Peyer's patch (tissue), 4 donors: ENCODE measurements at regions not wholly inside any gene's neighbourhood (a gene's known extent, or its start where the extent isn't known, plus 50 kb on each side); places are given as distances from the start of the nearest gene placed in this dataset.

ENCODE experiments used
- DNase-seq, 3 donors: peaks; one replicate each; pipeline ENCODE4 v3.0.0-alpha.2; 2017 to 2019
- H3K27ac ChIP-seq, 4 donors: fragments of 200-600 bp; sonication (generic); one replicate each; pipeline ENCODE4 v1.5.1; 2016 to 2019
- H3K27me3 ChIP-seq, 2 donors: fragments of 200-600 bp; sonication (generic); one replicate each; pipeline ENCODE4 v1.5.1; 2019
- H3K36me3 ChIP-seq, 3 donors: fragments of 200-600 bp; sonication (generic); one replicate each; pipeline ENCODE4 v1.5.1; 2016 to 2019
- H3K4me1 ChIP-seq, 4 donors: fragments of 200-600 bp; sonication (generic); one replicate each; pipeline ENCODE4 v1.5.1; 2016 to 2019
- H3K4me3 ChIP-seq, 4 donors: fragments of 200-600 bp; sonication (generic); 1 replicate in 3 of 4; 2 replicates in 1 of 4; pipeline ENCODE4 v1.5.1; 2016 to 2019; ENCODE audit warnings: mild to moderate bottlenecking in 1 of 4
- H3K9me3 ChIP-seq, 4 donors: fragments of 200-600 bp; sonication (generic); one replicate each; pipeline ENCODE4 v1.5.1; 2016 to 2019; ENCODE audit warnings: mild to moderate bottlenecking in 1 of 4
- POLR2A ChIP-seq, 2 donors: fragments of 450-650 bp; IDR thresholded peaks; one replicate each; pipeline ENCODE4 v1.5.1; 2017; ENCODE audit warnings: antibody characterized with exemption in 2 of 2, mild to moderate bottlenecking in 2 of 2, moderate library complexity in 2 of 2
- TF ChIP-seq, protein P1 (sequence below), 6 experiments: fragments of 450-650 bp in 4 of 6; fragments of 200-600 bp in 2 of 6; sonication (generic) in 1 of 6; IDR thresholded peaks; one replicate each; pipeline ENCODE4 v1.5.1; 2017 to 2019; ENCODE audit warnings: antibody characterized with exemption in 6 of 6, mild to moderate bottlenecking in 3 of 6, moderate library complexity in 1 of 6

DNA sequence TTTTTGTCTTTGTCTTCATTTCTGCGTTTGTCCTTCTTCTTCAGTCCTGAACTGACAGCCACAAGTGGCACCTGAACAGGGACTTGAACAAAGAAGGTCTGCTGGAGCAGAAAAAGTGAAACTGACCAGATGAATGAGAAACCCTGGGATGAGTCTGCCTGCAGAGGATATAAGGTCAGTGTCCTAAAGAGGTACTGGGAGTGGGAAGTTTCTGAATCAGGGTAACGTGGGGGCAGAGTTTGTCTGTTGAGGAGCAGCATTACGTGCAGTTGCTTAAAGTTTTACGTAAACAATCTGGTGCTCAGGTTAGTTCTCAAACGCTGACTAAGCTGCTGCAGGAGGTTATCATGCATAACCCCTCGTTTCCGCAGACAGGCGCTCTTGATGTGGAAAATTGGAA lies 2057.6 kb downstream of the TP53TG3F start:
- Histone ChIP-seq H3K9me3 (peaks cover 0 to 5% (median 0%) of the 10 kb centered on the region in 4 donors), H3K4me1 (no peaks in the 10 kb centered on the region), H3K36me3 (no peaks in the 10 kb centered on the region), H3K27ac (no peak overlapping the region), H3K4me3 (no peak overlapping the region), H3K27me3 (no peaks in the 10 kb centered on the region)
- DNase-seq = no peak
- TF ChIP-seq, protein P1, sequence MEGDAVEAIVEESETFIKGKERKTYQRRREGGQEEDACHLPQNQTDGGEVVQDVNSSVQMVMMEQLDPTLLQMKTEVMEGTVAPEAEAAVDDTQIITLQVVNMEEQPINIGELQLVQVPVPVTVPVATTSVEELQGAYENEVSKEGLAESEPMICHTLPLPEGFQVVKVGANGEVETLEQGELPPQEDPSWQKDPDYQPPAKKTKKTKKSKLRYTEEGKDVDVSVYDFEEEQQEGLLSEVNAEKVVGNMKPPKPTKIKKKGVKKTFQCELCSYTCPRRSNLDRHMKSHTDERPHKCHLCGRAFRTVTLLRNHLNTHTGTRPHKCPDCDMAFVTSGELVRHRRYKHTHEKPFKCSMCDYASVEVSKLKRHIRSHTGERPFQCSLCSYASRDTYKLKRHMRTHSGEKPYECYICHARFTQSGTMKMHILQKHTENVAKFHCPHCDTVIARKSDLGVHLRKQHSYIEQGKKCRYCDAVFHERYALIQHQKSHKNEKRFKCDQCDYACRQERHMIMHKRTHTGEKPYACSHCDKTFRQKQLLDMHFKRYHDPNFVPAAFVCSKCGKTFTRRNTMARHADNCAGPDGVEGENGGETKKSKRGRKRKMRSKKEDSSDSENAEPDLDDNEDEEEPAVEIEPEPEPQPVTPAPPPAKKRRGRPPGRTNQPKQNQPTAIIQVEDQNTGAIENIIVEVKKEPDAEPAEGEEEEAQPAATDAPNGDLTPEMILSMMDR (IDR thresholded peaks at IDR 0.05) = no peak
- no peak for TF ChIP-seq POLR2A (IDR thresholded peaks at IDR 0.05)

DNA sequence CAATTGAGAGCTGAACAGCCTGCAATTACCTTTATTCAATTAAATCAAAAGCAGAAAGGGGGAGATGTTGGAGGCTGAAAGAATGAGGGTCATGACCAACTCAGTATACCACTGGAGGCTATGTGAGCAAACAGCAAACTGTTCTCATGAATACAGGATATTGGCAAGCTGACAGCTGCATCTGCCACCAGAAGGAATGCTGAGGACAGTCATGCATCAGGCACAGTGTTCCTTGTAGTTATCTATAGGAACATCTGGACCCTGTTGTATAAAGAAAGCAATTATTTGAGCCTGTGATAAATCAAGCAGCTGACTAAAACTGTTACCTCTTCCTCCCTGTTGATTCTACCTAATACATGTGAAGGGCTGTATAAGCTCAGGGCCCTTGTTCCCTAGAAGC lies 2064.6 kb downstream of the TP53TG3F start:
- H3K27ac ChIP-seq = no peak overlapping the region
- no peaks in the 10 kb centered on the region for H3K27me3 ChIP-seq
- H3K36me3 ChIP-seq = no peaks in the 10 kb centered on the region
- H3K9me3 ChIP-seq = no peaks in the 10 kb centered on the region
- no peak overlapping the region for H3K4me3 ChIP-seq
- no peak for TF ChIP-seq POLR2A (IDR thresholded peaks at IDR 0.05)
- TF ChIP-seq, protein P1 (IDR thresholded peaks at IDR 0.05) = no peak
- no peak for DNase-seq
- H3K4me1 ChIP-seq = no peaks in the 10 kb centered on the region

DNA sequence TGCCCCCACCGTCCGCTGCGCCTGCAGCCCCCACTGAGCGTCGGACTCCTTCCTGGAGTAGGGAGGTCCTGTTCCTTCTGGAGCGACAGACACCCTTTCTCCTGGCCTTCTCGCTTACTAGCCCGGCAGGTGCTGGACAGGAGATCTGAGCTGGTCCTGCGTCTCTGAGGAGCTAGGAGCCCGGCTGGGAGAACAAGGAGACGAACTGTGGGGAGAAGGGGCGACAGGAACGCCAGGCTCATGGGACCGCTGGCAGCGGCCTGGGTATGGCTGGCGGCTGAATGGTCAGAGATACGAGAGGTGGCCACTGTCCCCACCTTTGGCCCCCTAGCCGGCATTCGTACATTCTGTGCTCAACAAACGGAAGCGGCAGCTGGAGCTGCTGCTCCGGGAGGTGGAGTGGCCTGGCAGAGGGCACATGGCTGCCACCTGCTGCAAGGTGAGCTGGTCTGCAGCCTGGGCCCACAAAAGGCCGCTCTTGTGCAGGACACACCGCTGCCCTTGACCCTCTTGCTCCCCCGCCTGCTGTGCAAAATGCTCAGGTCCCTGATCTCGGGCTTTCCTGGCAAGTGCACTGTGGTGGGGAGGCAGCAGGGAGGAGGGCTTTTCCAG lies 2066.7 kb downstream of the TP53TG3F start:
- Histone ChIP-seq H3K36me3 (no peaks in the 10 kb centered on the region), H3K27ac (no peak overlapping the region), H3K4me1 (no peaks in the 10 kb centered on the region), H3K4me3 (no peak overlapping the region), H3K9me3 (no peaks in the 10 kb centered on the region), H3K27me3 (no peaks in the 10 kb centered on the region)
- TF ChIP-seq, protein P1 (IDR thresholded peaks at IDR 0.05) = no peak
- TF ChIP-seq POLR2A (IDR thresholded peaks at IDR 0.05) = no peak
- no peak for DNase-seq

DNA sequence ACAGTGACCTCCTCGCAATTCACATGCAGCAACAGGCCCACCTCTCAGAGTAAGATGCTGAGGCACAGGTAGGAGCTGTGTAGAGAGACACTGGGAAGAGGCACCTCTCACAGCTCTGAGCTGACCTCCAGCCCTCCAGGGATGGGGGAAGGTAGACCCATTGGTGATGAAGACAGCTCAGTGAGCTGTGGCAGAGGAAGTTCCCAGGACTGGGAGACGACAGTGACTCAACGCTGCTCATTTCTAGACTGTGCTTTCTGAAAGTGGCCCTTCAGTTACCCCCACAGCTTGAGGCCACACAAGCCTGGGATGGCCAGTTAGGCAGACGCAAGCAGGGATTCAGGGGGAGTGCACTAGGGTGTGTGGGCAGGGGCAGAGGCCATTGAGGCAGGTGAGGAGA lies 2073.2 kb downstream of the TP53TG3F start:
- Histone ChIP-seq H3K27me3 (no peaks in the 10 kb centered on the region), H3K27ac (no peak overlapping the region), H3K4me1 (no peaks in the 10 kb centered on the region), H3K4me3 (no peak overlapping the region), H3K9me3 (peaks cover 0 to 6% (median 0%) of the 10 kb centered on the region in 4 donors), H3K36me3 (no peaks in the 10 kb centered on the region)
- DNase-seq = no peak
- TF ChIP-seq POLR2A (IDR thresholded peaks at IDR 0.05) = no peak
- TF ChIP-seq, protein P1 (IDR thresholded peaks at IDR 0.05) = no peak

DNA sequence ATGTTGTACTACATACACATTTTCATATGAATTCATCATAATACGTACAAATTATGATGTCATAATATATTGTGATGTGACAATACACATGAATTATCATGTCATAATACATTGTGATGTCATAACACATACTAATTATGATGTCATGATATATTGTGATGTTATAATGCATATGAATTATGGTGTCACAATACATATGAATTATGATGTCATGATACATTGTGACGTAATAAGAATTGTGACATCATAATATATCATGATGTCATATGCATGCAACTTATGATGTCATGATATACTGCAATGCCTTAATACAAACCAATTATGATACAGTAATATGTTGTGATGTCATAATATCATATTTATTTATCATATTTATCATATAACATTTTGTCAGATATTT lies 2074.3 kb downstream of the TP53TG3F start:
- Histone ChIP-seq H3K27me3 (no peaks in the 10 kb centered on the region), H3K9me3 (peaks cover 0 to 6% (median 0%) of the 10 kb centered on the region in 4 donors), H3K27ac (no peak overlapping the region), H3K4me1 (no peaks in the 10 kb centered on the region), H3K4me3 (no peak overlapping the region), H3K36me3 (no peaks in the 10 kb centered on the region)
- no peak for DNase-seq
- no peak for TF ChIP-seq POLR2A (IDR thresholded peaks at IDR 0.05)
- TF ChIP-seq, protein P1 (IDR thresholded peaks at IDR 0.05) = no peak

DNA sequence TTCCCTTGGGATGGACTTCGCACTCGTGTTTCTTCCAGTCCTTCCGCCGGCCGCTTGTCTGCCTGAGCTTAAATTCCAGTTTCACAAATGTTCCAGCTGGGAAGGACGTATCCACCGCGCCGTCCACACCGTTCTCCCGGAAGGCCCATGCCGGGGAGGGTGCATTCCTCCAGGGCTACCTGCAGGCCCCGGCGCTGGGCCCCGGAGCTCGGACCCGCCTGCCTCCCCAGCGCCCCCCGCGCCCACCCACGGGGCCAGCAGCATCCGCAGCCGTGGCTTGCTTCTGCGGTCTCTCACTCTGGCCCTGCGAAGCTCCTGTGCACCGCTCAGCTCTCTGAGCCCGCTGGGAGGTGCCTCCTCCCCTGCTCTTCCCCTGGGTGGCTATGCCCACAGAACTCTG lies 2084.1 kb downstream of the TP53TG3F start:
- H3K36me3 ChIP-seq = no peaks in the 10 kb centered on the region
- no peaks in the 10 kb centered on the region for H3K4me1 ChIP-seq
- peaks cover 0 to 4% (median 0%) of the 10 kb centered on the region in 4 donors for H3K9me3 ChIP-seq
- no peak overlapping the region for H3K27ac ChIP-seq
- H3K4me3 ChIP-seq = no peak overlapping the region
- TF ChIP-seq, protein P1 (IDR thresholded peaks at IDR 0.05) = no peak
- TF ChIP-seq POLR2A (IDR thresholded peaks at IDR 0.05) = no peak
- DNase-seq = no peak
- no peaks in the 10 kb centered on the region for H3K27me3 ChIP-seq
